Ecto neural progenitor cell (in vitro differentiated cells): ENCODE measurements at regions not wholly inside any gene's neighbourhood (a gene's known extent, or its start where the extent isn't known, plus 50 kb on each side); places are given as distances from the start of the nearest gene placed in this dataset.

Experiments used
- DNase-seq: peaks from one replicate; pipeline ENCODE4 v3.0.0-alpha.2; 2018; ENCODE audit warnings: low spot score

DNA sequence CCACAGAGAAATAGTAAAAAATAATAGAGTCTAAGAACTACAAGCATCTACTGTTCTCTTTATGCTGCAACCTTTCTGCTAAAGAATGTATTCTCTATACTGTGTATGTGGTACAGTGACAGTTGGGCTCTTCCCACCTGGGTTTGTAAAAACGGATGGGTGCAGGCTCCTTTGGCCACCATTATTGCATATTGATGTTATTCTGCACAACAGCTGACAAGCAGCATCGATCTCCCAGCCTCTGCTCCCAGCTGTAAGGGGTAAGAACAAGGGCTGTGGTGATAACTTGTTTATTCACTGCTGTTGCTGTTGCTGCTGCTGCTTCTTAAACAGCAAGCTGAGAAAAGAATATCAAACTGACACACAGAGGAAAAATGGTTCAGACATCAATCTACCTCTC, 56.1 kb downstream of the KCNRG start:
- no peak for DNase-seq

DNA sequence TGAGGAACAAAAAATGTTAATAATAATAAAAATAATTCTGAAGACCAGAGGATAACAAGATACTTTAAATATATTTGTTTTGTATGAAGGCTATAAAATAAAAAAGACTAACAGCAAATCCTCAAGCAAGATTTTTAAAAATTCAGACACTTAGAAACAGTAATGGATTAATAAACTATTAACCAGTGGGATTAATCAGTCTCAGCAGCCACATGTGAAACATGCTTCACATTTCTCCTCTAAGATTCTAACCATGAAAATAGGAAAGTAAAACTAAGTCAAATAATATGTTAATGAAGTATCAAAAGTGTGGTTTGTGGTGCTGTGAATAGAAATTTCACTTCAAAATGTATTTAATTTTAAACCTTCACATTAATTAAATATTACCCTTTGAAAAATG, 57.4 kb downstream of the KCNRG start:
- no peak for DNase-seq

DNA sequence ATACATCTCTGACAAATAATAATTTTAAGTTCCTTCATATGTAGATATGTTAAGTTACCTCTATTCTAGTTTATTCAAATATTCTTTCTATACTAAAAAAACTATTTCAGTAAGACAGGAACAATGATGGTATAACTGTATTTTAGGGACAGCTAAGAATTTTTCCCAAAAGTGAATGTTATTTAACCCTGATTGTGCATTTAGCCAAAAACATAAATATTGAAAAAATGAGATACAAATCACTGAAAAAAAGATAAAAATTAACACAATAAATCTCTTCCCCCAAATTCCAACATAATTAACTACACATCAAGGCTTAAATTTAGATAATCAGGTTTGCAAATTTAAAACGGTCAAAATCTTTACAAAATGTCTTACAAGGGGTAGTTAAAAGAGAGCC, 58.1 kb downstream of the KCNRG start:
- no peak for DNase-seq

DNA sequence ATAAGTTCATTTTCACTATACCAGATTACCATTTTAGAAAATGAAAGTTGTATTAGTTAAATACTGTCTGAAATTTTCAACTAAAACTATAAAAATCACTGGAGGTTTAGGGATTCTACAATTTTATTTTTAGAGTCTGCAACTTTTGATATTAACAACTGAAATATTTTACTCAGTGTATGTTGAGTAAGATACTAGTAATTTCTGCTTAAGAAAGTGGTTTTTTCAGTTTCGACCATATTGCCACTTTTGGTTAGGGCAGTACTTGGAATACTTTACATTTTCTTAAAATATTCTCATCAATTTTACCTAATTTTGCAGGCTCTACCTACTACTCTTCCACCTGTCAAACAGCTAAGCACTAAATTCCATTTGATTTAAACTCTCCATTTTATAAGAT, 59.6 kb downstream of the KCNRG start:
- no peak for DNase-seq

DNA sequence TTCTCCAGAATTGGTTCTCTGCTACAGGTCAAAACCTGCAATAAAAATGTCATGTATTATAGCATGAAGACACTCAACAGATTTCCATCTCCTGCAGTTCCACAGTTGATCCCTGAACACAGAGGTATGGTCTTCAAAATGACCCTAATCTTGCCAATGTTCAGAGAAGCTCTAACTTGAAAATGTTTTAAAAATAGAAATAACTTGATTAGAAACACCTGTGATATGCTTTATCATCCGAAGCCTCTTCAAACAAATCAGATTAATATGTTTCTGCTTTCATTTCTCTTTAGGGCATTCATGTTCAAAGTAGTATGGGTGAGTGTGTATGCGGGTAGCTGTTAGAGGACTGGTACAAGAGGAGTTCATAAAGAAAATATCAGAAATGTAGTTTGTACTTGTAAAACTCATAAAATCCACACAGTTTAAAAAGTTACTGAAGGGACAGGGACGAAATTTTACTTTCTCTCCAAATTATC, 60.4 kb downstream of the KCNRG start:
- DNase-seq = no peak

DNA sequence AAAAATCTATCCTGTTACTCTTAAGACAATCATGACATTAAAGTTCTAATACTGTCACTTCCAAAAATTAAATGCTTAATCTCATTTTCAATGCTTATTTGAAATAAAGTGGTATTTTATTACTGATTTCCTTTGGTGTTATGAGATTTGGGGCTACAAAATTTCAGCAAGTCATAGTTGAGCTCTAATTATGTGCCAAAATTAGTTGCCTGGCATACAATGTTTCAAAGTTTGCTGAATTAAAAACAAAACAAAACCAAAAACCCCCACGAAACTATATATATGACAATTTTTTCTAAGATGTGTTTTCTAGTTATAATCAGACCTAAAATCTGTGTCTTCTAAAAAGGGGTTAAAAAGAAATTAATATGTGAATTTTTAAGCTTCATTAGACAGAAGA, 62.2 kb downstream of the KCNRG start:
- DNase-seq = no peak

DNA sequence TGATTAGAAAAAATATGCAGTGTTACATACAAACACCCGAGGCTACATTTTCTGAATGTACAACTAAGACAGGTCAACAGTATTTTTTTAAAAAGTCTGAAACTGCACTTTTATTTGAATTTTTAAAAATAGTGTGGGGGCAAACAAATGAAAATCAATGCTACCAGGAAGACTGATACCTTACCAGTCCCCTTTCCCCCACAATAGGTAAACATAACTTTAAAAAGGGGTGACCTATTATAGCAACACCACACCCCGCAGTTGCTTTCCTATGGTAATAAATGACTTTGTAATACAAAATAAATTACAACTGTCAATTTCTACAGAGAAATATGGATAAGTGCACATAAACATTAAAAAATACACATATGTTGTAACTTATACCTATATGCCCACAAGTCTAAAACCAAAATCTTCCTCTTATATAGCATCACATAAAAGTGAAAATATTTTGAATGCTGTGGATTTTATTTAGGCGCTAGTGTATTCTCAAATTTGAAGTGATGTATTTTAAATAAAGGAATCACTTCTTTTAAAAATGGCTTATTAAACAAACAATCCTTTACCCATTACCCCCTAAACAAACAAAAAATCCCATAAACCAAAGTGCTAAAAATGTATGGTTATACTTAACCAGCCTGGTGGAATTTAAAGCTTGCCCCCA, 63.1 kb downstream of the KCNRG start:
- no peak for DNase-seq

DNA sequence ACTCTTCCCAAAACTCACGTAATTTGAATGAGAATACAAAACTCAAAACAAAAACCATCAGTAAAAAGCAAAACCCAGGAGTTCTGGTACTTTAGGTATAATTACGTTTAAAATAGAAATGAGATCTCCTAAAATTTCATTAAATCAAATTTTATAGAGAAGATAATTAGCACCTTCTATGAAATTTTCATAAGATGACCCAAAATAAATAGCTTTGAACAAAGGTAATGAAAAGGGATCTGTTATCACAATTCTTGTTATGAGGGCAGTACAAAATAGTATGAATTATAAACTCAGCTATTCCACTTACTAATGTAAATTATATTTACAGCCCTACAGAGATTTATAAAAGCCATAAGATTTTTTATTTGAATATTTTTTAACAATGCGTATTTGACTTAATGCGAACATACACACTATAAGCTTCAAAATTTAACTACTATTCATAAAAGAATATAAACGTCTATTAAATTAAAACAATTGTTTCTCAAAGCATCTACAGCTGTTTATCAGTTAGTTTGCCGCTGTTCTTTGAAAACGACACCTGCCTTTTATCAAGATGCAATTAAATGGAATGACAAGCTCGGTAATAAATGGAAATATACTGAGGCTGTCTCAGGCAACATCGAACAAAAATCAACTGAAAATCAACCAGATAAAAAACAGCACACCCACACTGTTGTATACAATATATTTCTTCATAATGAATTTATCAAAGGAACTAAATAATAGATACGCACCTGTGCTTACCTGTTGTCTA, 63.8 kb downstream of the KCNRG start:
- no peak for DNase-seq

DNA sequence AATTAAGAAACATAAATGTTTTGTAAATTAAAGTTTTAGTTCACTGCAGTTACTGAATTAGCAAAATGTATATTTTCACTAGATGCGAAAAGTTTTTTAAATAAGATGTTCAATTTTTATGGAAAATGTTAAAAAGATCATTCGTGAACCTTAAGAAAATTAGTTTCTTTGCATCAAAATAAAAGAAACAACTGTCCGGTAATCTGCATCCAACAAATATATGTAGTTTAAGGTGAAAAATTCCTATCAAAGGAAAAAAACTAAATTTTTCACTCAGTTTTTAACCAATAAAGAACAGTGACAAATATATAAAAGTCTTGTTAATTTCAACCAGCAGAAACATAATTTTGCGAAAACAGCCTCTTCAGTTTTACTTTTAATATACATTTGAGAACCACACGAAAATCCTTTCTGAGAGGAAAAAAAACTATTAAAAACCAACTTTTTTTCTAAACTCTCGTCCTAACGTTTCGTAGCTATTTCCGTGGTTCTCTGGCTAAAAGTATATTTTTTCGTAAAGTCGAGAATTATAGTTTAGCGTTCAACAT, 64.5 kb downstream of the KCNRG start:
- DNase-seq = no peak

DNA sequence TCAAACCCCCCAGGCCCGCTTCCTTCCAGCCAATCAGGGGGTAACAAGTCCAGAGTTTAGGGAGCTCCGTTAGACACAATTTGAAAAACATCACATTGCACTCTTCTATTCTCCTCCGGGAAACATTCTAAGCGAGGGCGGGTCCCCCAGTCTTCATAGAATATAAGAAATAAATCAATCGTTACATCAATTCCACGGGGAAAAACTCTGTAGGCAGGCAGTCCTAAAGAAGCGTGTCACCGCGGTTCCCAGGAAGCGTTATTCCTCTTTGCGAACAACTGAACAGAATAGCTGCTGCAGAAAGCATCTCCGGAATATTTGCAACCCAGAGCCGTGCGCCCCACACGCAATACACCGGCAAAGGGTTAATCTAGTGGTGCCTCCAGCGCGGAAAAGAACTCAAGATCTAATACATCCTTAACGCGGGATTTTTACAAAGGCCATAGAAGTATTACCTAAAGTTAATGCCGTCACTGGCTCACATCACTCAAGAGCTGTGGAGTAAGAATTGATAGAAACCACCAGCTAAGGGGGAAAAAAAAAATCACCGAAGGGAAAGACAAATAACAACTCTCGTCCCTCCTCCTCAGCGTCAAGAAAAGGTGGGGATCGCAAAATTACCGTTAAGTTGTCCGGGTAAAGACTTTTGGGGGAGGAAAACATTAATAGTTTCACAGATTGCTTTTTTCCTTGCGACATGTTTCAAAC, 65.1 kb downstream of the KCNRG start:
- peak; percentile 53 for DNase-seq

DNA sequence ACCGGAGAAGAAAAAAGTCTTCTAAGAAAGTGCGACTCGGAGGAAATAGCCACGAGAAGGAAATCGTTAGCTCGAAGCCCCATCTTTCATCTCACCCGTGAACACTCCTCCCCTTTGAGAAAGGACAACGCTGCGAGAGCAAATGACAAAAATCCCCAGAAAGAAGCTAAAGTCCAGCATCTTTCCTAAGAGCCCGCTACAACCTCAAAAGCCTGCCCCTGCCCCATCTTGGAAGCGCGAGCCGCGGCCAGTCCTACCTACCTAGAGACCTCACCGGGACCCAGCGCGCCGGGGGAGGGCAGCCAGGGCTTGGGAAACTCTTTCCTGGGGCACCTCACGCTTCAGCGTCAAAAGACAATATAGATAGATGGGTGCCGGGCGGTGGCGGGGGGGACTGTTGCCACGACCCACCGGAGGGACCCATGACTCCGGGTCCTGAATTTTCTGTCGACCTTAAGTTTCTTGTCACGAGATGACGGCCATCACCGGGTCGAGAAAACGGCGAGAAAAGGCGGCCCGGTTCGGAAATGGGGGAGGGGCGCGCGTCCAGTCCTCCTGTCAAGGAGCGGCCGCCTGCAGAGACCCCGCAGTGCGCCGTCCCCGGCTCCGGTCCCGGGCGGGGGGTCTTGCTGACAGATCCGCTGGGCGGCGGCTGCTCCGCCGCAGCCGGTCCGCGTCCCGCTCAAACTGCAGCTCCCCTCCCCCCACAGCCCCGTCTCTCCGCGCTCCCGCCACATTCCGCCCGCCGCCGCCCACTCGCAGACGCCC, 65.9 kb downstream of the KCNRG start:
- peak; percentile 84 for DNase-seq

DNA sequence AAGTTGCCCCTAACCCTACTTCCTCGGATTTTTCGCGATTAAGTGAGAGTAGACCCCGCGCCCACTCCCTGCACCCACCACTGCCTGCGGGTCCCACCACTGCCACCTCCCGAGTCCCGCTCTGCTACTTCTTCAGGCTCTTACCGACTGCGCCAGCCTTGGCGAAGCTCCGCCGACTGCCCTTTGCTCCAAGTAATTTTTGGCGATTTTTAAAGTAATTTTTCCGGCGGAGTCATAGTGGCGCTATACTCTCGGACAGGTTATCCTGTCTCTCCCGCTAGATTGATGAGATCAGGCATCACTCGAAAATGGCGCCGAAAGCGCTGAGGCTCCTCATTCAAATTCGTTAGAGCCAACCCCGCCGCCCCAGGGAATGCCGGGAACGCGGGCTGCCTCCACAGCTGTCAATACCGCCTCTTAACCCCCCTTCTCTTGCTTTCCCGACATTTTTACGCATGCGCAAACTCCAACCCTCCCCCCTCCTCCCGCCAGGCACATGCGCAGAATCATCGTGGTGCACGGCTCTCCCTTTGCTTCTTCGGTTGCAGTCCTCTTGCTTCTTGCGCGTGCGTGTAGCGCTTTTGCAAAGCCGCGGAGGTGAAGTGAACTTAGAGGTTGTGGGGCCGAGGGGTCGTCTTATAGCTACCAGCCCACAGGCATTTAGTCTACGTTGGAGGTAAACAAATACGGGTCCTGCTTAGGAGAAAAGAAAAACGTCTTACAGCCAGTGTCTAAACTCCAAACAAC, 66.6 kb downstream of the KCNRG start:
- peak; percentile 100 for DNase-seq

DNA sequence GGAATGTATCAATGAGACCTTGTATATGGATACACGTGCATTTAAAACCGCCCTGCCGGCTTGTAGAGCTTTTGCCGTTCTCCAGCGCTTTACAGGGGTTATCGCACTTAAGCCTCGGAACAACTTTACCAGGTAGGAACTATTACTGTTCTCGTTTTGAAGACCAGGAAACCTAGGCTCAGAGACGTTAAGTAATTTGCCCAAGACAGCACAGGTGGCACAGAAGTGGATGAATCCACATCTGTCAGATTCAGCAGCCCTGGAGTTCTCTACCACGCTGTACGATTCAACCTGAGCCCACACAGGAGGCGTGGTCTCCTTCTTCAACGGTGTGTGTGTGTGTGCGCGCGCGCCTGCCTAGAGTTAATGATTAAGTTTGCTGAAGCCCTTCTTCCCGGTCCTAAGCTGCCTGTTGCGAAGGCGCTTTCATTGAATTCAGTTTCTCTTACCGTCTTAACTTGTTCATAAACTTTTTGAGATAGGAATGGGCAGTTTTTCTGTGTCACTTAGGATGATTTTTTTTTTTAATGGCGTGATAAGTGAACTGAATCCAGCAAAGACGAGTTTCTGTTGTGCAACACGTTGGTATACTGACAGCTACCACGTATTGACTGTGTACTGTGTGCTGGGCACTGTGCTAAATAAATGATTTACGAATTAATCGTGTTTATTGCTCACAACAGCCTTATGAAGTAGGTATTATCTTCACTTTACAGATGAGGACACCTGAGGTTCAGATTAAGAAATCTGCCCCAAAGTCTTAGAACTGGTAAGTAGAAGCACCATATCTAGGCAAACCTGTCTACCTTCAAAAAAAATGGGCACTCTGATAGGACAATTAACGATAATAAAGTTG, 67.4 kb downstream of the KCNRG start:
- peak; percentile 81 for DNase-seq

DNA sequence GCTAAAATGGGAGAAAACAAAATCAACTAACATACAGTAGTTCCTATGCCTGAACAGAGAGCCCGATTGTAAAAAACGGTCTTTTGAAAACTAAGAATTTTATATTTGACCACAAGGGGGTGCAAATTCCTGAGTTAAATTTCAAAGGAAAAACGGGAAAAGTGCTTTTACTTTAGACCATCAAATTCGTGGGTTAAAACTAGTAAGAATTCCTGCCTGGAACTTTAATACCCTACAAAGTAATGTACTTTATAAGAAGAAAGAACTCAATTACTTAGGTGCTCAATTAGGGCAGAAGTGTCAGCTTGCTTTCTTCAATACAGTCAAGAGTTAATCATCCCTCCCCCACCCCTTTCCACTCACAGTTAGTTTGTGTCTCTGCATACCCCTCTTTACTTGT, 69.8 kb downstream of the KCNRG start:
- DNase-seq = no peak

DNA sequence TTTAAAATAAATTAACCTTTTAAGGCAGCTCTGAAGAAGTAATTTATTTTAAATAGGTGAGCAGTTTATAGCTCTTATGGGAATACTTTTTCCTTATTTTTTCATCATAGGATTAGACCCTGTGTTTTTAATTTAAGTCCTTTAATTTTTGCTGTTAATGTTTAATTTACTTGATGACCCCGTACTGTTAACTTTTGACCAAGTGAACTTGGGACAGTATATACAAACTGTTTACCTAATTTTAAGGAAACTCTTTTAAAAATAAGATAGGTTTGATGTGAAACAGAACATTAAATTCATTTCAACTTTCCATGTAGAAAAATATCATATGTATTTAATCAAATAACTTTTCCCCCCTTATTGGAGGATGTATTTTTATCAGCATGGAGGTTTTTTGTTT, 74.4 kb downstream of the KCNRG start:
- no peak for DNase-seq

DNA sequence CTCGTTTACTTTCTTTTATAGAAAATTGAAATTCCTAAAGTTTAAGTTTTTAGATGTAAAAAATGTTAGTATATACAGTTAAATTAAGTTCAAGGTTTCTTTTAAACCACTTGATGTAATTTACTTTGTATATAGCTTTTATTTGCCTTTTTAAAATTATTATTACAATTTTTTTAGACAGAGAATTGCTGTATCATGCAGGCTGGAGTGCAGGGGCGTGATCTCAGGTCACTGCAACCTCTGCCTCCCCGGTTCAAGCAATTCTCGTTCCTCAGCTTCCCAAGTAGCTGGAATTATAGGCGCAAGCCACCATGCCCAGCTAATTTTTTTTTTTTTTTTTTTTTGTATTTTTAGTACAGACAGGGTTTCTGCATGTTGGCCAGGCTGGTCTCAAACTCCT, 75.0 kb downstream of the KCNRG start:
- DNase-seq = no peak

DNA sequence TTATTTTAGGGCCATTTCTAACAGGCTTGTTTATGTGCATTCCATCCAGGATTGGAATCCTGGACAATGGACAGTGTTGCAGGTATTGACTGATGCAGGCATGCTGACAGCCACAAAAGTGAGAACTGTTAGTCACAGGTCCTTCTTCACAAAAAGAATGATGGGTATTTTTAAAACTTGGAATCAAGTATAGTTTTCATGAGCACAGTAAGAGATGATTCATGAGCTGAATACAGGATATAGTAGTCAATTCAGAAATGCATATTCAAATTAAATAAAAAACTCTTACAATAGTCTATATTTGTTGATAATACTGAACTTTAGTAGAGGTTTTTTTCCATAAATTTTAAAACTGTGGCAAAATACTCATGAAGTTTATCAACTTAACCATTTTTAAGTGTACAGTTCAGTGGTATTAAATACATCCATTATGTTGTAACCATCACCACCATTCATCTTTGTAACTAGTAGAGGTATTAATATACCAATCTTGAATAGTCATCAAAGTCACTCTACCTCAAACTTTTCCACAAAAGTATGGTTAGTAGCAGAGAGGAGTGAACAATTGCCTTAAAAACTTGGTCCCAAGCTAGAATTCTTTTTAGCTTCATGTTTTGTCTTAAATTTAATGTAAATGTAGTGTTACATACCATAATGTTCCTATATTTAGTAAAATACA, 79.5 kb downstream of the KCNRG start:
- DNase-seq = no peak

DNA sequence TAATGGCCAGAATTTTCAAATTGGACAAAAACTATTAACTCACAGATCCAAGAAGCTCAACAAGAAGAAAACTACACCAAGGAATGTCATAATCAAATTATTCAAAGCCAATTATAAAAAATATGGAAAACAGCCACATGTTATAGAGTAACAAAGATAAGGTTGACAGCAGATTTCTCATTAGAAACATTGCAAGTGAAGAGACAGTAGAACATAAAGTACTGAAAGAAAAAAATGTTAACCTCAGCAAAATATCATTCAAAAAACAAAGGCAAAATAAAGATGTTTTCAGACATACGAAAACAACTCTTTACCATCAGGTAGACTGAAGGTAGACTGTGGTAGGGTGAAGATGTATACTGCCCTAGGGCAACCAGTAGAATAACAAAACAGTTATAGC, 83.4 kb downstream of the KCNRG start:
- no peak for DNase-seq

DNA sequence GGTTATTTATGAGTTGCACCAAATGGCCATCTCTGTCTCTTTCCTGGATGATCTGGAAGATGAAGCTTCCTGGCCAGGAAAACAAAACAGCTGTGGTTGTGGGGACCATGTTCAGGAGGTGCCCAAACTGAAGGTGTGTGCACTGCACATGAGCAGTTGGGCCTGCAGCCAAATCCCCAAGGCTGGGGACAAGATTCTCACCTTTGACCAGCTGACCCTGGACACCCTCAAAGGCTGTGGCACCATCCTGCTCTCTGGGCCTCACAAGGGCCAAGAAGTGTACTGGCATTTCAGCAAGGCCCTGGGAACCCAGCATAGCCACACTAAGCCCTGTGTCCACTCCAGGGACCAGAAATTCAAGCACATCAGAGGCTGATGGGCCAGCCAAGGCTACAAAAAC, 84.2 kb downstream of the KCNRG start:
- DNase-seq = no peak

DNA sequence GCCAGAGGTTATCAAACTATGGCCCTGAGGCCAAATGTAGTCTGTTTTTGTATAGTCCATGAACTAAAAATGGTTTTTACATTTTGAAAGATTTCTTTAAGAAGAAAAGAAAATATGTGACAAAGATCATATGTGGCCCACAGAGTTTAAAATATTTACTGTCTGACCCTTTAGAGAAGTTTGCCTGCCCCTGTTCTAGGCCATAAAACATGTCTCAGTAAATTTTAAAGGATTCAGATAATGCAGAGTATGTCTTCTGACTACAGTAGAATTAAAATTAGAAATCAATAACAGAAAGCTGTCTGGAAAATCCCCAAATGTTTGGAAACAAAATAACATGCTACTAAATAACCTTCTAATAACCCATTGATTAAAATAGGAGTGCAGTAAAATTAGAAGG, 86.3 kb downstream of the KCNRG start:
- DNase-seq = no peak
